ENCODE measurements at regions not wholly inside any gene's neighbourhood (a gene's known extent, or its start where the extent isn't known, plus 50 kb on each side); places are given as distances from the start of the nearest gene placed in this dataset.

DNA sequence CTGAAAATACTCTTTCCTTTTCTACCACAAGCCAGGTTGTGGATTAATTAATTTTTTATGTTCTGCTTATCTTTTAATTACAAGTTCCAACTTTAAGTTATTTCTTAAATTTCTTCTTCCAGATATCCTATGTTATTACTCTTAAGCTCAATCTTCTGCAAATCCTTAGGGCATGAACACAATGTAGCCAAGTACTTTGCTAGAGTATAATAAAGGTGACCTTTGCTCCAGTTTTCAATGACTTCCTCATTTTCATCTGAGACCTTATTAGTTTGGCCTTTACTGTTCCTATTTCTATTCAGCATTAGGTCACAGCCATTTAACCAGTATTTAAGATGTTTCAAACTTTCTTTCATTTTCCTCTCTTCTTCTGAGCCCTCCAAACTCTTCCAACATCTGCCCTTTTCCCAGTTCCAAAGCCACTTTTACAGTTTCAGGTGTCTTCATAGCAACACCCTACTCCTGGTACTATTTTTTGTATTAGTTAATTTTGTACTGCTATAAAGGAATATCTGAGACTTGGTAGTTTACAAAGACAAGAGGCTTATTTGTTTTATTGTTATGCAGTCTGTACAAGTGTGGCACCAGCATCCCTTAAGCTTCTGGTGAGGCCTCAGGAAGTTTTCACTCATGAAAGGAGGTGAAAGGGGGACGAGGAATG is 886.2 kb upstream of the GHITM start:
- no peaks in the 10 kb centered on the region for H3K27me3 ChIP-seq
- intact Hi-C loops (cut with DNase I; ENCODE audit: low total_unique reads): no loop called here
- H3K4me1 ChIP-seq: no peaks in the 10 kb centered on the region
- H3K27ac ChIP-seq: no peak overlapping the region
- no peak overlapping the region for H3K4me3 ChIP-seq
- no peak for DNase-seq
- WGBS, 5 donors: 52 to 83% (median 75%) methylated on average over 1 of the region's 1 CpG
- peaks cover 3 to 40% (median 27%) of the 10 kb centered on the region in 4 donors for H3K9me3 ChIP-seq
- H3K36me3 ChIP-seq: no peaks in the 10 kb centered on the region
- TF ChIP-seq EP300 (IDR thresholded peaks at IDR 0.05): no peak
- TF ChIP-seq POLR2AphosphoS5 (IDR thresholded peaks at IDR 0.05): no peak
- no peak for TF ChIP-seq POLR2A (IDR thresholded peaks at IDR 0.05)
- TF ChIP-seq, protein P1, sequence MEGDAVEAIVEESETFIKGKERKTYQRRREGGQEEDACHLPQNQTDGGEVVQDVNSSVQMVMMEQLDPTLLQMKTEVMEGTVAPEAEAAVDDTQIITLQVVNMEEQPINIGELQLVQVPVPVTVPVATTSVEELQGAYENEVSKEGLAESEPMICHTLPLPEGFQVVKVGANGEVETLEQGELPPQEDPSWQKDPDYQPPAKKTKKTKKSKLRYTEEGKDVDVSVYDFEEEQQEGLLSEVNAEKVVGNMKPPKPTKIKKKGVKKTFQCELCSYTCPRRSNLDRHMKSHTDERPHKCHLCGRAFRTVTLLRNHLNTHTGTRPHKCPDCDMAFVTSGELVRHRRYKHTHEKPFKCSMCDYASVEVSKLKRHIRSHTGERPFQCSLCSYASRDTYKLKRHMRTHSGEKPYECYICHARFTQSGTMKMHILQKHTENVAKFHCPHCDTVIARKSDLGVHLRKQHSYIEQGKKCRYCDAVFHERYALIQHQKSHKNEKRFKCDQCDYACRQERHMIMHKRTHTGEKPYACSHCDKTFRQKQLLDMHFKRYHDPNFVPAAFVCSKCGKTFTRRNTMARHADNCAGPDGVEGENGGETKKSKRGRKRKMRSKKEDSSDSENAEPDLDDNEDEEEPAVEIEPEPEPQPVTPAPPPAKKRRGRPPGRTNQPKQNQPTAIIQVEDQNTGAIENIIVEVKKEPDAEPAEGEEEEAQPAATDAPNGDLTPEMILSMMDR (IDR thresholded peaks at IDR 0.05): no peak

DNA sequence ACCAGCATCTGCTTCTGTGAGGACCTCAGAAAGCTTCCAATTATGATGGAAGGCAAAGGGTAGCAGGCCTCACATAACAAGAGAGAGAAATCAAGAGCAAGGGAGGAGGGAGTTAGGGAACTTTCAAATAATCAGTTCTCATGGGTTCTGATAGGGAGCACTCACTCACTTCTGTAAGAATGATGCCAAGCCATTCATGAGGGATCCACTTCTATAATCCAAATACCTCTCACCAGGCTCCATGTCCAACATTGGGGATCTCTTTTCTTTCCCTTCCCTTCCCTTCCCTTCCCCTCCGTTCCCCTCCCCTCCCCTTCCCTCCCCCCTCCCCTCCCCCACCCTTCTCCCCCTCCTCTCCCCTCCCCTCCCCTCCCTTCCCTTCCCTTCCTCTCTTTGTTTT is 884.6 kb upstream of the GHITM start:
- WGBS, 5 donors: 60 to 89% (median 64%) methylated on average over 1 of the region's 1 CpG
- no peak for DNase-seq
- H3K27me3 ChIP-seq: no peaks in the 10 kb centered on the region

DNA sequence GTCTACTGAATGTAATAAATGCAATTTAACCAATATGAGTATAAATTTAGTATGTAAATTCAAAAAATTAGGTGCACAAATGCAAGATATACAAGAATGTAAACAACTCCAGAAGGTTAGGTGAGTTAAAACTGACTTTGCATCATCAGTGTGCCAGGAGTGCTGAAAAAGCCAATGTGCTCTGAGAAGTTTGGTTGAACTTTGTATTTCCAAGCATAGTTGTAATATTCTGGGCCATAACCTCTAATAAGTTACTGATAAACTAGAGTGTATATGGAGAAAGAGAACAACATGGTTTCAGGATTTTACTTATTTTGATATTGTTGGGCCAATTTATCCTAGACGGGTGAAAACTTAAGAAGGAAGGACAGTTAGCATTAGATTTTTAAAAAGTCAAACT is 876.9 kb upstream of the GHITM start:
- Histone ChIP-seq H3K9me3 (peaks cover 0 to 15% (median 5%) of the 10 kb centered on the region in 4 donors), H3K27me3 (no peaks in the 10 kb centered on the region), H3K4me1 (no peaks in the 10 kb centered on the region), H3K4me3 (no peak overlapping the region), H3K36me3 (no peaks in the 10 kb centered on the region), H3K27ac (no peak overlapping the region)
- TF ChIP-seq, protein P1 (IDR thresholded peaks at IDR 0.05): no peak
- TF ChIP-seq POLR2A (IDR thresholded peaks at IDR 0.05) (no peak), EP300 (IDR thresholded peaks at IDR 0.05) (no peak), POLR2AphosphoS5 (IDR thresholded peaks at IDR 0.05) (no peak)
- no peak for DNase-seq
- 84 to 94% (median 88%) methylated on average over 1 of the region's 1 CpG for WGBS, 5 donors
- intact Hi-C loops (cut with DNase I; ENCODE audit: low total_unique reads): no loop called here

More for the DNA sequence above, 884.6 kb upstream of the GHITM start:
- intact Hi-C loops (cut with DNase I; ENCODE audit: low total_unique reads): no loop called here
- Histone ChIP-seq H3K27ac (no peak overlapping the region), H3K9me3 (peaks cover 3 to 46% (median 30%) of the 10 kb centered on the region in 4 donors), H3K4me3 (no peak overlapping the region), H3K36me3 (no peaks in the 10 kb centered on the region), H3K4me1 (no peaks in the 10 kb centered on the region)
- TF ChIP-seq POLR2A (IDR thresholded peaks at IDR 0.05) (no peak), POLR2AphosphoS5 (IDR thresholded peaks at IDR 0.05) (no peak), EP300 (IDR thresholded peaks at IDR 0.05) (no peak)
- TF ChIP-seq, protein P1 (IDR thresholded peaks at IDR 0.05): no peak

DNA sequence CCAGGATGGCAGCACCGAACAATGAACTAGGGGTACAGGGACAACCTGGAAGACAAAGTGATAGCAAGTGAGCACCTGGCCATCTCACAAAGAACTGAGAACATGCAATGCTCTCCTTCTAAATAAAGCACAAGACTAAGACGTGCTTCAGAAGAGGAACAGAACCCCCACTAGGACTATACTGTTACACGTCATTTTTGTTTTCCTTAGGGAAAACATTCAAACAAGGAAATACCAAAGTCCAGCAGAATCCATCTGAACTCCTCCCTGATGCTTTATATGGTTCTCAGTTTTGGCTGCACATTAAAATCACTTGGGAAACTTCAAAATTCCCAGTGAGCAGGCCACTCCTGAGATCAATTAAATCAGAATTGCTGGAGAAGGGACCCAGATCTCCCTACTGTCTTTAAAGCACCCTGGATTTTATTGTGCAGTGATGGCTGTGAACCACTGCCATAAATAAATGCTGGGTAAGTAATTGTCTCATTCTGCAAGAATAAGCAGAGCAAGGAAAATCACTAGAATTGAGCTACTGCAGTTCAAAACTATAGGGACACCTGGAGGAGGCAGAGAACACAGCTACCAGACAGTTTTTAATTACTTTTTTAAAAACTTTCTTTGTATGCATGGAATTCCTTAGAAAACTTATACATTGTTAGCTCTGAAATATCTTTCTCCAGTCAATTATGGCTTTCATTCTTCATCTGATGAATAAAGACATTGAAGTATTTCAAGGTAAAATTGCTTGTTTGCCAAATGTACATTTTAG is 866.5 kb upstream of the GHITM start:
- TF ChIP-seq EP300 (IDR thresholded peaks at IDR 0.05) (no peak), POLR2A (IDR thresholded peaks at IDR 0.05) (no peak), POLR2AphosphoS5 (IDR thresholded peaks at IDR 0.05) (no peak)
- TF ChIP-seq, protein P1 (IDR thresholded peaks at IDR 0.05): no peak
- no peak overlapping the region for H3K4me3 ChIP-seq
- H3K36me3 ChIP-seq: no peaks in the 10 kb centered on the region
- H3K27ac ChIP-seq: no peak overlapping the region
- 44 to 65% (median 47%) methylated on average over 3 of the region's 3 CpGs for whole genome bisulfite sequencing, 5 donors
- H3K27me3 ChIP-seq: no peaks in the 10 kb centered on the region
- no peaks in the 10 kb centered on the region for H3K4me1 ChIP-seq
- intact Hi-C loops (cut with DNase I; ENCODE audit: low total_unique reads): no loop called here
- DNase-seq: peak in 1 of 2 donors; percentile 2
- H3K9me3 ChIP-seq: no peaks in the 10 kb centered on the region
